SU-DHL-6 (cell line): ENCODE measurements at regions not wholly inside any gene's neighbourhood (a gene's known extent, or its start where the extent isn't known, plus 50 kb on each side); places are given as distances from the start of the nearest gene placed in this dataset.

Experiments used
- CTCF ChIP-seq: fragments of 200-600 bp; sonication (generic); IDR thresholded peaks from one replicate; pipeline ENCODE4 v1.5.1; 2017; ENCODE audit warnings: antibody characterized with exemption, mild to moderate bottlenecking, low read length, moderate library complexity; ENCODE audit not compliant: insufficient read depth, poor library complexity, severe bottlenecking
- EZH2phosphoT487 ChIP-seq: fragments of 200-600 bp; sonication (generic), shearing (Covaris generic); conservative IDR thresholded peaks from 2 replicates; pipeline ENCODE4 v1.6.1; 2018; ENCODE audit warnings: mild to moderate bottlenecking, antibody characterized with exemption, low read length, moderate library complexity, mixed read lengths

- TF ChIP-seq CTCF (no peak), EZH2phosphoT487 (no peak)
These were observed 297.8 kb downstream of the ZNF674 start for GRCh38 chrX:46247456-46247855.
